OCI-LY3 (cell line): ENCODE measurements at regions not wholly inside any gene's neighbourhood (a gene's known extent, or its start where the extent isn't known, plus 50 kb on each side); places are given as distances from the start of the nearest gene placed in this dataset.

ENCODE experiments used
- EZH2phosphoT487 ChIP-seq: fragments of 200-600 bp; shearing (Covaris generic); IDR thresholded peaks from 2 replicates; pipeline ENCODE4 v1.6.1; 2018; ENCODE audit warnings: antibody characterized with exemption, mixed run types, low read depth
- TF ChIP-seq, protein P1 (sequence below): fragments of 200-600, 300-600 bp; sonication (generic); IDR thresholded peaks from 2 replicates; pipeline ENCODE4 v1.5.1; 2014; ENCODE audit warnings: antibody characterized with exemption, low read length, low read depth

- TF ChIP-seq, protein P1, sequence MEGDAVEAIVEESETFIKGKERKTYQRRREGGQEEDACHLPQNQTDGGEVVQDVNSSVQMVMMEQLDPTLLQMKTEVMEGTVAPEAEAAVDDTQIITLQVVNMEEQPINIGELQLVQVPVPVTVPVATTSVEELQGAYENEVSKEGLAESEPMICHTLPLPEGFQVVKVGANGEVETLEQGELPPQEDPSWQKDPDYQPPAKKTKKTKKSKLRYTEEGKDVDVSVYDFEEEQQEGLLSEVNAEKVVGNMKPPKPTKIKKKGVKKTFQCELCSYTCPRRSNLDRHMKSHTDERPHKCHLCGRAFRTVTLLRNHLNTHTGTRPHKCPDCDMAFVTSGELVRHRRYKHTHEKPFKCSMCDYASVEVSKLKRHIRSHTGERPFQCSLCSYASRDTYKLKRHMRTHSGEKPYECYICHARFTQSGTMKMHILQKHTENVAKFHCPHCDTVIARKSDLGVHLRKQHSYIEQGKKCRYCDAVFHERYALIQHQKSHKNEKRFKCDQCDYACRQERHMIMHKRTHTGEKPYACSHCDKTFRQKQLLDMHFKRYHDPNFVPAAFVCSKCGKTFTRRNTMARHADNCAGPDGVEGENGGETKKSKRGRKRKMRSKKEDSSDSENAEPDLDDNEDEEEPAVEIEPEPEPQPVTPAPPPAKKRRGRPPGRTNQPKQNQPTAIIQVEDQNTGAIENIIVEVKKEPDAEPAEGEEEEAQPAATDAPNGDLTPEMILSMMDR: no peak
- no peak for TF ChIP-seq EZH2phosphoT487
These were observed 278.6 kb downstream of the EDEM1 start for GRCh38 chr3:5466065-5466464.
